Stimulated activated naive CD8-positive, alpha-beta T cell treated with anti-CD3 and anti-CD28 coated beads, Interleukin-15, Interleukin-2, amounts not matched to agents 100 U/mL and 50 U/mL, for 24 hours (primary cell): ENCODE measurements at regions not wholly inside any gene's neighbourhood (a gene's known extent, or its start where the extent isn't known, plus 50 kb on each side); places are given as distances from the start of the nearest gene placed in this dataset.

Source experiments
- ATAC-seq: fragments of 150-1000 bp; cut with Tn5 transposase; one replicate; pipeline ENCODE4 v1.10.0; 2021
- DNase-seq: peaks from one replicate; pipeline ENCODE4 v3.0.0; 2021

- DNase-seq (no peak), ATAC-seq (peak; percentile 60)
These were observed 105.4 kb upstream of the LCLAT1 start for GRCh38 chr2:30341500-30342267.

- DNase-seq, result no peak
- ATAC-seq, result no peak
These were observed 100.4 kb upstream of the LCLAT1 start for GRCh38 chr2:30346471-30347169.

GRCh38 chr2:30348825-30349224 lies 98.2 kb upstream of the LCLAT1 start:
- peak; percentile 93 for ATAC-seq
- DNase-seq, result peak; percentile 53

GRCh38 chr2:30349691-30350090 lies 97.4 kb upstream of the LCLAT1 start:
- ATAC-seq, result no peak
- no peak for DNase-seq

- no peak for DNase-seq
- no peak for ATAC-seq
These were observed 95.9 kb upstream of the LCLAT1 start for GRCh38 chr2:30351116-30351515.

- ATAC-seq (no peak), DNase-seq (no peak)
These were observed 95.1 kb upstream of the LCLAT1 start for GRCh38 chr2:30351949-30352348.

- no peak for DNase-seq
- no peak for ATAC-seq
These were observed 92.9 kb upstream of the LCLAT1 start for GRCh38 chr2:30354150-30354549.

- DNase-seq, result no peak
- no peak for ATAC-seq
These were observed 92.4 kb upstream of the LCLAT1 start for GRCh38 chr2:30354621-30355020.

GRCh38 chr2:30355306-30355705 lies 91.7 kb upstream of the LCLAT1 start:
- DNase-seq (no peak), ATAC-seq (no peak)

GRCh38 chr2:30356071-30356470 lies 91.0 kb upstream of the LCLAT1 start:
- DNase-seq (no peak), ATAC-seq (no peak)

GRCh38 chr2:30356776-30357175 lies 90.3 kb upstream of the LCLAT1 start:
- ATAC-seq, result no peak
- no peak for DNase-seq

GRCh38 chr2:30358351-30358750 lies 88.7 kb upstream of the LCLAT1 start:
- DNase-seq, result no peak
- ATAC-seq, result no peak

- ATAC-seq, result no peak
- no peak for DNase-seq
These were observed 88.2 kb upstream of the LCLAT1 start for GRCh38 chr2:30358842-30359241.

- ATAC-seq (no peak), DNase-seq (no peak)
These were observed 87.3 kb upstream of the LCLAT1 start for GRCh38 chr2:30359644-30360167.

GRCh38 chr2:30361751-30362394 lies 85.2 kb upstream of the LCLAT1 start:
- DNase-seq, result peak; percentile 35
- ATAC-seq, result peak; percentile 30

GRCh38 chr2:30362468-30363081 lies 84.5 kb upstream of the LCLAT1 start:
- no peak for ATAC-seq
- DNase-seq, result no peak

- ATAC-seq (peak; percentile 36), DNase-seq (no peak)
These were observed 83.6 kb upstream of the LCLAT1 start for GRCh38 chr2:30363406-30363805.

- no peak for ATAC-seq
These were observed 81.8 kb upstream of the LCLAT1 start for GRCh38 chr2:30365201-30365600.

GRCh38 chr2:30366199-30366691 lies 80.8 kb upstream of the LCLAT1 start:
- DNase-seq, result peak; percentile 53

More at GRCh38 chr2:30365201-30365600, 81.8 kb upstream of the LCLAT1 start:
- no peak for DNase-seq

GRCh38 chr2:30367232-30368070 lies 79.6 kb upstream of the LCLAT1 start:
- DNase-seq (no peak), ATAC-seq (no peak)

More at GRCh38 chr2:30366199-30366691, 80.8 kb upstream of the LCLAT1 start:
- peak; percentile 94 for ATAC-seq

- ATAC-seq (no peak), DNase-seq (no peak)
These were observed 78.8 kb upstream of the LCLAT1 start for GRCh38 chr2:30368258-30368657.
